SU-DHL-6 (cell line): ENCODE measurements at regions not wholly inside any gene's neighbourhood (a gene's known extent, or its start where the extent isn't known, plus 50 kb on each side); places are given as distances from the start of the nearest gene placed in this dataset.

Source experiments
- H2AFZ ChIP-seq: fragments of 200-600 bp; sonication (generic); 2 replicates; pipeline ENCODE4 v1.6.1; 2014; ENCODE audit warnings: low read depth, mild to moderate bottlenecking, moderate library complexity, mixed read lengths, antibody characterized with exemption, low read length; ENCODE audit not compliant: severe bottlenecking
- H3F3A ChIP-seq: fragments of 200-600 bp; shearing (Covaris generic); 2 replicates; pipeline ENCODE4 v1.6.0; 2016; ENCODE audit warnings: antibody characterized with exemption, mild to moderate bottlenecking; ENCODE audit not compliant: insufficient read depth
- H3K27ac ChIP-seq: fragments of 200-600 bp; sonication (generic); 2 replicates; pipeline ENCODE4 v1.5.1; 2016; ENCODE audit warnings: low read depth, mild to moderate bottlenecking, low read length, moderate library complexity, mixed read lengths
- H3K27me3 ChIP-seq: fragments of 200-600 bp; sonication (generic), shearing (Covaris generic); 2 replicates; pipeline ENCODE4 v1.6.0; 2014; ENCODE audit warnings: mild to moderate bottlenecking, low read length
- H3K36me3 ChIP-seq: fragments of 200-600 bp; sonication (generic); 2 replicates; pipeline ENCODE4 v1.6.1; 2014; ENCODE audit warnings: mild to moderate bottlenecking, low read length, mixed read lengths
- H3K4me2 ChIP-seq: fragments of 300-600, 200-600 bp; shearing (Covaris generic), sonication (generic); 2 replicates; pipeline ENCODE4 v1.6.0; 2014; ENCODE audit warnings: low read length, low read depth, mild to moderate bottlenecking; ENCODE audit not compliant: poor library complexity, severe bottlenecking
- H3K4me3 ChIP-seq: fragments of 200-600 bp; sonication (generic); 2 replicates; pipeline ENCODE4 v1.5.1; 2014; ENCODE audit warnings: antibody characterized with exemption, low read length, mild to moderate bottlenecking, mixed read lengths; ENCODE audit not compliant: insufficient read depth, poor library complexity, severe bottlenecking
- H3K79me2 ChIP-seq: fragments of 200-600 bp; sonication (generic); 2 replicates; pipeline ENCODE4 v1.6.1; 2014; ENCODE audit warnings: mild to moderate bottlenecking, low read length, moderate library complexity; ENCODE audit not compliant: insufficient read depth
- H3K9ac ChIP-seq: fragments of 200-600 bp; sonication (generic); 2 replicates; pipeline ENCODE4 v1.7.0; 2014; ENCODE audit warnings: mild to moderate bottlenecking, low read length
- H3K9me2 ChIP-seq: fragments of 200-600 bp; sonication (generic); replicated peaks from 2 replicates; pipeline ENCODE4 v1.6.1; 2014; ENCODE audit warnings: low read length; ENCODE audit not compliant: insufficient read depth
- H3K9me3 ChIP-seq: fragments of 200-600 bp; sonication (generic); 2 replicates; pipeline ENCODE4 v1.6.1; 2014; ENCODE audit warnings: low read length, mixed read lengths; ENCODE audit not compliant: insufficient read depth
- H4K20me1 ChIP-seq: fragments of 200-600 bp; sonication (generic); 2 replicates; pipeline ENCODE4 v1.6.1; 2014; ENCODE audit warnings: low read depth, mild to moderate bottlenecking, antibody characterized with exemption, low read length, moderate library complexity, mixed read lengths
- CTCF ChIP-seq: fragments of 200-600 bp; sonication (generic); IDR thresholded peaks from one replicate; pipeline ENCODE4 v1.5.1; 2017; ENCODE audit warnings: antibody characterized with exemption, mild to moderate bottlenecking, low read length, moderate library complexity; ENCODE audit not compliant: insufficient read depth, poor library complexity, severe bottlenecking
- EZH2phosphoT487 ChIP-seq: fragments of 200-600 bp; sonication (generic), shearing (Covaris generic); conservative IDR thresholded peaks from 2 replicates; pipeline ENCODE4 v1.6.1; 2018; ENCODE audit warnings: mild to moderate bottlenecking, antibody characterized with exemption, low read length, moderate library complexity, mixed read lengths

GRCh38 chr2:216306868-216307267 lies 65.4 kb downstream of the MARCHF4 start:
- H3K79me2 ChIP-seq, result no peaks in the 10 kb centered on the region
- no peaks in the 10 kb centered on the region for H3F3A ChIP-seq
- no peaks in the 10 kb centered on the region for H3K36me3 ChIP-seq
- H2AFZ ChIP-seq, result no peak overlapping the region
- H3K27ac ChIP-seq, result no peak overlapping the region
- H3K4me2 ChIP-seq, result no peak overlapping the region
- H3K9me2 ChIP-seq, result no peaks in the 10 kb centered on the region
- no peak for TF ChIP-seq EZH2phosphoT487
- TF ChIP-seq CTCF, result no peak
- no peaks in the 10 kb centered on the region for H4K20me1 ChIP-seq
- H3K9me3 ChIP-seq, result no peaks in the 10 kb centered on the region
- H3K4me3 ChIP-seq, result no peak overlapping the region
- no peaks in the 10 kb centered on the region for H3K27me3 ChIP-seq
- no peak overlapping the region for H3K9ac ChIP-seq

GRCh38 chr2:216305574-216305973 lies 66.7 kb downstream of the MARCHF4 start:
- Histone ChIP-seq H2AFZ (no peak overlapping the region), H3K4me2 (no peak overlapping the region), H4K20me1 (no peaks in the 10 kb centered on the region), H3K27ac (no peak overlapping the region), H3K27me3 (no peaks in the 10 kb centered on the region), H3K9me3 (no peaks in the 10 kb centered on the region), H3K79me2 (no peaks in the 10 kb centered on the region), H3K4me3 (no peak overlapping the region), H3K9ac (no peak overlapping the region), H3K9me2 (no peaks in the 10 kb centered on the region), H3F3A (no peaks in the 10 kb centered on the region), H3K36me3 (no peaks in the 10 kb centered on the region)
- TF ChIP-seq EZH2phosphoT487, result no peak
- TF ChIP-seq CTCF, result no peak

- Histone ChIP-seq H3K9ac (no peak overlapping the region), H3K27me3 (no peaks in the 10 kb centered on the region), H3K79me2 (no peaks in the 10 kb centered on the region), H3K9me2 (no peaks in the 10 kb centered on the region), H2AFZ (no peak overlapping the region), H3K36me3 (no peaks in the 10 kb centered on the region), H3K4me3 (no peak overlapping the region), H3K4me2 (no peak overlapping the region), H3K9me3 (no peaks in the 10 kb centered on the region), H3F3A (no peaks in the 10 kb centered on the region), H3K27ac (no peak overlapping the region), H4K20me1 (no peaks in the 10 kb centered on the region)
- no peak for TF ChIP-seq EZH2phosphoT487
- no peak for TF ChIP-seq CTCF
These were observed 69.2 kb downstream of the MARCHF4 start for GRCh38 chr2:216302981-216303676.
